ENCODE measurements at regions not wholly inside any gene's neighbourhood (a gene's known extent, or its start where the extent isn't known, plus 50 kb on each side); places are given as distances from the start of the nearest gene placed in this dataset.

DNA sequence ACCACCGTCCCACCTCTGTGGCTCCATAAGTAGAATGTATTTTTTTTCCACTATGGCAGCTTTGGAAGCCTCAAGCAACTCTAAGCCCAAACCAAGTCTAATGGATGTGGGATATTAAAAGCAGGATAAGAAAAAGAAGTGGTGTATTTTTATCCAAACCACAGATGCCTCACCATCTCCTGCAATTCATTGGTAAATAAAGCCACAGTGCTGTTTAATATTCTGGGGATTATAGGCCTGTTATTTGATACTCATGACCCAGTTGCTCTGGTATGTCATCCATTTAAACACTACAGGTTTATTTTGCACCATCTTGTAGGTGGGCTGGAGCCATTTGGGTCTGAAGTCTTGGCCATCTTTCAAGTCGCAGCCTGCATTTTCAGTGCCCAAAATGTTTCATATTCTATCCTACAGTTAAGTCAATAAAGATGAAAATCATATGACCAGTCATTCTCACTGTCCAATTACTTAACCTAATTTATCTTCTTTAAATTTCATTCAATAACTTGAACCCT lies 279.5 kb upstream of the EPHA4 start:
- CTCF ChIA-PET = no interaction called here
- POLR2A ChIA-PET = no interaction called here
- Mint-ChIP-seq H3K4me1 (no peaks in the 10 kb centered on the region), H3K4me3 (no peak overlapping the region), H3K27ac (no peak overlapping the region), H3K9me3 (peaks cover 6% of the 10 kb centered on the region), H3K27me3 (no peaks in the 10 kb centered on the region), H3K36me3 (ENCODE audit: low read depth) (no peaks in the 10 kb centered on the region)
- DNase-seq = no peak

- POLR2A ChIA-PET = no interaction called here
- DNase-seq = no peak
- no peaks in the 10 kb centered on the region for H3K27me3 Mint-ChIP-seq
- H3K9me3 Mint-ChIP-seq = peaks cover 2% of the 10 kb centered on the region
- no peak overlapping the region for H3K4me3 Mint-ChIP-seq
- no peak overlapping the region for H3K27ac Mint-ChIP-seq
- CTCF ChIA-PET = no interaction called here
- H3K4me1 Mint-ChIP-seq = no peaks in the 10 kb centered on the region
- no peaks in the 10 kb centered on the region for H3K36me3 Mint-ChIP-seq (ENCODE audit: low read depth)
These were observed 278.0 kb upstream of the EPHA4 start for GRCh38 chr2:221850076-221850475.

DNA sequence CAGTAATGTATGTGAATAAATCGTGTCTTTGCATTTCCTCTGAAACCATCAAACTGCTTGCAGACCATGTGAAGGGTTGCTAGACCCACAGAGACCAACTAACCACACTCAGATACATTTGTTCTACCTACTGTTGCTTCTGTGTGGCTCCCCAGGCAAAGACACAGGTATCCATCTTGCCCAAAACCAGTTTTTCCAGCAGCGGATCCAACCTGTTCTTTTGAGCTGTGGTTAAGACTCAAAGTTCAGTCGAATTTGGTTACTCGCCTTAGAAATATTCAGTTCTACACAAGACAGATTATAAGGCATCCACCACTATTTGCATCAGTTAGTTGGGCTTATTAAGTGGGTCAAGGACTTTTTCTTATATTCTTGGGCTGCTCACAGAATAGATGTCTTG lies 276.2 kb upstream of the EPHA4 start:
- ChIA-PET CTCF (no interaction called here), POLR2A (no interaction called here)
- no peaks in the 10 kb centered on the region for H3K27me3 Mint-ChIP-seq
- H3K27ac Mint-ChIP-seq = no peak overlapping the region
- H3K4me3 Mint-ChIP-seq = no peak overlapping the region
- DNase-seq = no peak
- H3K9me3 Mint-ChIP-seq = no peaks in the 10 kb centered on the region
- H3K36me3 Mint-ChIP-seq (ENCODE audit: low read depth) = no peaks in the 10 kb centered on the region
- no peaks in the 10 kb centered on the region for H3K4me1 Mint-ChIP-seq

GRCh38 chr2:221845021-221845365 lies 272.9 kb upstream of the EPHA4 start:
- no peak overlapping the region for H3K27ac Mint-ChIP-seq
- H3K4me1 Mint-ChIP-seq = no peaks in the 10 kb centered on the region
- H3K36me3 Mint-ChIP-seq (ENCODE audit: low read depth) = no peaks in the 10 kb centered on the region
- H3K4me3 Mint-ChIP-seq = no peak overlapping the region
- no peak for DNase-seq
- H3K9me3 Mint-ChIP-seq = no peaks in the 10 kb centered on the region
- H3K27me3 Mint-ChIP-seq = no peaks in the 10 kb centered on the region
- POLR2A ChIA-PET = no interaction called here
- CTCF ChIA-PET = no interaction called here

GRCh38 chr2:221844212-221845020 lies 272.3 kb upstream of the EPHA4 start:
- H3K4me3 Mint-ChIP-seq = no peak overlapping the region
- H3K27me3 Mint-ChIP-seq = no peaks in the 10 kb centered on the region
- H3K4me1 Mint-ChIP-seq = no peaks in the 10 kb centered on the region
- H3K36me3 Mint-ChIP-seq (ENCODE audit: low read depth) = no peaks in the 10 kb centered on the region
- H3K27ac Mint-ChIP-seq = no peak overlapping the region
- CTCF ChIA-PET = no interaction called here
- POLR2A ChIA-PET = no interaction called here
- no peaks in the 10 kb centered on the region for H3K9me3 Mint-ChIP-seq
- DNase-seq = no peak

DNA sequence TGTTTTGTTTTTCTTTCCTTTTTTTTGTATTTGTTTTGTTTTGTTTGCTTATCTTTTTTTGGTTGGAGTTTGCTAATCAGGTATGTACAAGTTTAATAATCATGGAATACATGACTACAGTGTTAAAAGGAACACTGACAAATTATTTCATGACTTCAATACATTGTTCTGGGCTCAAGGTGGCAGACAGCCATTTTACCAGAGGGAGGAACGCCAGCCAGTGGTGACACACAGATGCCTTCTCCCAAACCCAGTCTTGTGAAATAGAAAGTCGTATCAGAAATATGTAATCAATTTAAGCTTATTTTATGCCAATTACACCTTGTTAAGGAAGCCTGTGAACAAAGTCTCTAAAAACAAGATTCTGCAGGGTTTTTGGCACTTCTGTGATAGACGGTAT lies 264.0 kb upstream of the EPHA4 start:
- Mint-ChIP-seq H3K27me3 (no peaks in the 10 kb centered on the region), H3K27ac (no peak overlapping the region), H3K4me3 (no peak overlapping the region), H3K36me3 (ENCODE audit: low read depth) (no peaks in the 10 kb centered on the region), H3K9me3 (no peaks in the 10 kb centered on the region), H3K4me1 (no peaks in the 10 kb centered on the region)
- ChIA-PET POLR2A (no interaction called here), CTCF (no interaction called here)
- no peak for DNase-seq

- no peaks in the 10 kb centered on the region for H3K4me1 Mint-ChIP-seq
- H3K27ac Mint-ChIP-seq = no peak overlapping the region
- H3K4me3 Mint-ChIP-seq = no peak overlapping the region
- no peak for DNase-seq
- ChIA-PET POLR2A (no interaction called here), CTCF (no interaction called here)
- H3K27me3 Mint-ChIP-seq = no peaks in the 10 kb centered on the region
- no peaks in the 10 kb centered on the region for H3K9me3 Mint-ChIP-seq
- no peaks in the 10 kb centered on the region for H3K36me3 Mint-ChIP-seq (ENCODE audit: low read depth)
These were observed 261.9 kb upstream of the EPHA4 start for GRCh38 chr2:221833966-221834365.

- POLR2A ChIA-PET = no interaction called here
- Mint-ChIP-seq H3K9me3 (no peaks in the 10 kb centered on the region), H3K4me3 (no peak overlapping the region), H3K27me3 (no peaks in the 10 kb centered on the region), H3K36me3 (ENCODE audit: low read depth) (no peaks in the 10 kb centered on the region), H3K4me1 (no peaks in the 10 kb centered on the region), H3K27ac (no peak overlapping the region)
- DNase-seq = no peak
- CTCF ChIA-PET = no interaction called here
These were observed 258.9 kb upstream of the EPHA4 start for GRCh38 chr2:221831051-221831450.

DNA sequence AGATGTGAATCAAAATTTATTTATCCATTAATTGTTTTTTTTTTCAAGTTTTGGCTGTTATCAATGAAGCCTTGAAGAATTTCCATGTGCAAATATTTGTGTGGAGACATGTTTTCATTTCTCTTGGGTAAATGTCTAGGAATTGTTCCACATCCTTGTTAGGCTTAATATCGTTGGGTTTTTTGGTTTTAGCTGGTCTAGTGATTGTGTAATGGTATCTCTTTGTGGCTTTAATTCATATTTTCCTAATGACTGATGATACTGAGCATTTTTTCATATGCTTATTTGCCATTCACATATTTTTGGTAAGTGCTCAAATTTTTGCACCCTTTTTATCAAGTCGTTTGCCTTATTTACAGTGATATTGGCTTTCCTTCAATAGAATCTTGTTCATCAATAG lies 250.3 kb upstream of the EPHA4 start:
- Mint-ChIP-seq H3K27me3 (no peaks in the 10 kb centered on the region), H3K4me3 (no peak overlapping the region), H3K27ac (no peak overlapping the region), H3K4me1 (no peaks in the 10 kb centered on the region), H3K9me3 (no peaks in the 10 kb centered on the region), H3K36me3 (ENCODE audit: low read depth) (no peaks in the 10 kb centered on the region)
- no peak for DNase-seq
- CTCF ChIA-PET = no interaction called here
- POLR2A ChIA-PET = no interaction called here

DNA sequence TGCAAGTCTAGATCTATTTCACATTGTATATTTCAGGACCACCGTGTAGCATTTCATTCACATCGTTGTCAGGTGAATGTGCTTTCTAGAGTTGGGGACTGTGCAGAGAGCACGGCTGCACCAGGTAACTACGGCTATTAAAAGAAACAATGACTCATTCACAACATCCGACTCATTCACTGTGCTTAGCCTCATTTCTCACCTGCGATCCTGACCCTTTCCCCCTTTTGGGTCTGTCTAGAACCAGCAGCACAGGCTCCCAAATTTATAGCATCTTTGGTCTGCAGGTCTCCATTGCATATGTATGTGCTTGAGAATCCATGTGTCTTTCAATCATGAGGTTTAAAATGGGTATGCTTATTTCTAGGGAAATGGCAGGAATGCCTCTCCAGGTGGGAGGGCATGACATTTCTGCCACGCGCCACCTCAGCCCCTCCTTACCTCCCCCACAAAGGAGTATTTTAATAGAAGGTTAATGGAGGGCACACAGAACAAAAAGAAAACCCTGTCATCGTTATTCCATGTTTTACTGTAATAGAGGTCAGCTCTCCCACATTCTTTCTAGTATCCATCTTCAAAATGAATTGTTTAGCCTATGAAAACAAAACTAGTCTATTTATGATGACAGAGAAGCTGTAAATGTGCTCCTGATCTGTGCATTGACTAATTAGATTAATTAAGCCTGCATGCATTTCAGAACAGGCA lies 246.7 kb upstream of the EPHA4 start:
- POLR2A ChIA-PET = no interaction called here
- H3K27ac Mint-ChIP-seq = no peak overlapping the region
- H3K27me3 Mint-ChIP-seq = no peaks in the 10 kb centered on the region
- no peaks in the 10 kb centered on the region for H3K36me3 Mint-ChIP-seq (ENCODE audit: low read depth)
- no peaks in the 10 kb centered on the region for H3K4me1 Mint-ChIP-seq
- H3K9me3 Mint-ChIP-seq = no peaks in the 10 kb centered on the region
- no peak overlapping the region for H3K4me3 Mint-ChIP-seq
- no peak for DNase-seq
- CTCF ChIA-PET = no interaction called here

GRCh38 chr2:221817878-221818277 lies 245.8 kb upstream of the EPHA4 start:
- no peak for DNase-seq
- Mint-ChIP-seq H3K4me1 (no peaks in the 10 kb centered on the region), H3K9me3 (no peaks in the 10 kb centered on the region), H3K27me3 (no peaks in the 10 kb centered on the region), H3K4me3 (no peak overlapping the region), H3K36me3 (ENCODE audit: low read depth) (no peaks in the 10 kb centered on the region), H3K27ac (no peak overlapping the region)
- ChIA-PET POLR2A (no interaction called here), CTCF (no interaction called here)

GRCh38 chr2:221817052-221817451 lies 244.9 kb upstream of the EPHA4 start:
- POLR2A ChIA-PET = no interaction called here
- Mint-ChIP-seq H3K27me3 (no peaks in the 10 kb centered on the region), H3K4me3 (no peak overlapping the region)

DNA sequence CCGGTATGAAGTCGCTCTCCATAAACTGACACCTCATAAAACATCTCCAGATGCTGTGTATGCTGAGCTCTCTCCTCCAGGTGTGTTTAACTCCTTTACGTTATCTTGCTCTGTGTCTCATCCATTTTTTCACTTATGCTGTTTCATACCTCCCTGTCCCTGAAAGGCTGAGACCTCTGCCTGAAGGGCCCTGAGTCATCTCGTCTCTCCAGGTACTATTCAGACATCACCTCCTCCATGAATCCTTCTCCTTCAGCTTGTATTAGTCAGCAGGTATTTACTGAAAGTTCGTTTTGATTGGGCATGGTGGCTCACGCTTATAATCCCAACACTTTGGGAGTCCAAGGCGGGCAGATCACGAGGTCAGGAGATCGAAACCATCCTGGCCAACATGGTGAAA lies 244.5 kb upstream of the EPHA4 start:
- no peaks in the 10 kb centered on the region for H3K27me3 Mint-ChIP-seq
- CTCF ChIA-PET = interaction anchor here (0.6 kb wide), 1 partner anchor 453 kb away, joined by 3 read pairs; no protein-coding TSS in a partner anchor

More at GRCh38 chr2:221817052-221817451, 244.9 kb upstream of the EPHA4 start:
- Mint-ChIP-seq H3K27ac (no peak overlapping the region), H3K4me1 (no peaks in the 10 kb centered on the region), H3K36me3 (ENCODE audit: low read depth) (no peaks in the 10 kb centered on the region), H3K9me3 (no peaks in the 10 kb centered on the region)
- CTCF ChIA-PET = no interaction called here
- DNase-seq = no peak

DNA sequence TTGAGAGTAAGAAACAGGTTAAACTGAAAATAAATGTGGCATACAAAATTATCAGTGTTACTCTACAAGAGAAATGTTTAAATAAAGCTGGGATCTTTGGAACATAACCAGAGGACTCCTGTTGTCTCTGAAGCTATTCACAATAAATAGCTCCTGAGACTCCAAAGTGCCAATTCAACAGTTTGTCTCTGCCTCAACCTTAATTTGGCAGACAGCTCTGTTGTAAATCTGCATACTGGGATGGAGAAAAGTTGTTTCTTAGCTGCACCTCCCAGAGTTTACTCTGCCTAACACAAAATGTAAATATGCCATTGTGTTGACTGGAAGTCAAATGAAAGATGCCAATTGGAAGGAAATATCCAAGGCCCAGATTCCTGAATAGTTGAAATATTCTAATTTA lies 238.5 kb upstream of the EPHA4 start:
- POLR2A ChIA-PET = no interaction called here
- H3K9me3 Mint-ChIP-seq = no peaks in the 10 kb centered on the region
- no peaks in the 10 kb centered on the region for H3K4me1 Mint-ChIP-seq

More for the DNA sequence above, 244.5 kb upstream of the EPHA4 start:
- no peaks in the 10 kb centered on the region for H3K4me1 Mint-ChIP-seq
- POLR2A ChIA-PET = no interaction called here
- no peak overlapping the region for H3K4me3 Mint-ChIP-seq
- H3K36me3 Mint-ChIP-seq (ENCODE audit: low read depth) = no peaks in the 10 kb centered on the region
- no peak for DNase-seq
- no peak overlapping the region for H3K27ac Mint-ChIP-seq
- no peaks in the 10 kb centered on the region for H3K9me3 Mint-ChIP-seq

More for the DNA sequence above, 238.5 kb upstream of the EPHA4 start:
- CTCF ChIA-PET = no interaction called here
- DNase-seq = no peak
- Mint-ChIP-seq H3K4me3 (no peak overlapping the region), H3K36me3 (ENCODE audit: low read depth) (no peaks in the 10 kb centered on the region), H3K27me3 (no peaks in the 10 kb centered on the region), H3K27ac (no peak overlapping the region)

Data from activated CD4-positive, alpha-beta T cell treated with anti-CD3 and anti-CD28 coated beads, Interleukin-2, amount 10 ng/mL, durations not matched to agents 7 days and 5 days (primary cell).